ENCODE measurements at regions not wholly inside any gene's neighbourhood (a gene's known extent, or its start where the extent isn't known, plus 50 kb on each side); places are given as distances from the start of the nearest gene placed in this dataset.
"Not testable (repeated sequence)": the region's sequence is repeated elsewhere in the genome, so short reads cannot be mapped to it uniquely, and the experiment has no call there.

- no peaks in the 10 kb centered on the region for H3K36me3 Mint-ChIP-seq (ENCODE audit: low read depth)
- H3K4me3 Mint-ChIP-seq, result peak overlapping the region in 1 of 3 experiments; percentile 18
- H3K27ac Mint-ChIP-seq, result peak overlapping the region in 2 of 3 experiments; percentile 82 to 96
- H3K9me3 Mint-ChIP-seq, result no peaks in the 10 kb centered on the region
- TF ChIP-seq CTCF (IDR thresholded peaks at IDR 0.05; ENCODE audit: unreplicated experiment in 3 of 3), result peak; percentile 75 to 79 (median 75)
- peaks cover 52% of the 10 kb centered on the region for H3K4me1 Mint-ChIP-seq
- peaks cover 22% of the 10 kb centered on the region for H3K27me3 Mint-ChIP-seq (ENCODE audit: low read depth)
These were observed 637.3 kb downstream of the MATN1 start for GRCh38 chr1:30085811-30086770.

GRCh38 chr1:30084909-30085571 lies 638.3 kb downstream of the MATN1 start:
- peaks cover 52% of the 10 kb centered on the region for H3K4me1 Mint-ChIP-seq
- no peaks in the 10 kb centered on the region for H3K36me3 Mint-ChIP-seq (ENCODE audit: low read depth)
- no peak overlapping the region for H3K4me3 Mint-ChIP-seq
- H3K9me3 Mint-ChIP-seq, result no peaks in the 10 kb centered on the region
- no peak for TF ChIP-seq CTCF (IDR thresholded peaks at IDR 0.05; ENCODE audit: unreplicated experiment in 3 of 3)
- H3K27me3 Mint-ChIP-seq (ENCODE audit: low read depth), result peaks cover 16% of the 10 kb centered on the region
- peak overlapping the region in 2 of 3 experiments; percentile 58 to 96 for H3K27ac Mint-ChIP-seq

- H3K4me1 Mint-ChIP-seq, result peaks cover 43% of the 10 kb centered on the region
- no peak for TF ChIP-seq CTCF (IDR thresholded peaks at IDR 0.05; ENCODE audit: unreplicated experiment in 3 of 3)
- peak overlapping the region in 2 of 3 experiments; percentile 43 to 56 for H3K4me3 Mint-ChIP-seq
- H3K36me3 Mint-ChIP-seq (ENCODE audit: low read depth), result no peaks in the 10 kb centered on the region
- H3K9me3 Mint-ChIP-seq, result no peaks in the 10 kb centered on the region
- peak overlapping the region; percentile 75 to 97 (median 96) for H3K27ac Mint-ChIP-seq
- H3K27me3 Mint-ChIP-seq (ENCODE audit: low read depth), result peaks cover 11% of the 10 kb centered on the region
These were observed 639.5 kb downstream of the MATN1 start for GRCh38 chr1:30083800-30084464.

DNA sequence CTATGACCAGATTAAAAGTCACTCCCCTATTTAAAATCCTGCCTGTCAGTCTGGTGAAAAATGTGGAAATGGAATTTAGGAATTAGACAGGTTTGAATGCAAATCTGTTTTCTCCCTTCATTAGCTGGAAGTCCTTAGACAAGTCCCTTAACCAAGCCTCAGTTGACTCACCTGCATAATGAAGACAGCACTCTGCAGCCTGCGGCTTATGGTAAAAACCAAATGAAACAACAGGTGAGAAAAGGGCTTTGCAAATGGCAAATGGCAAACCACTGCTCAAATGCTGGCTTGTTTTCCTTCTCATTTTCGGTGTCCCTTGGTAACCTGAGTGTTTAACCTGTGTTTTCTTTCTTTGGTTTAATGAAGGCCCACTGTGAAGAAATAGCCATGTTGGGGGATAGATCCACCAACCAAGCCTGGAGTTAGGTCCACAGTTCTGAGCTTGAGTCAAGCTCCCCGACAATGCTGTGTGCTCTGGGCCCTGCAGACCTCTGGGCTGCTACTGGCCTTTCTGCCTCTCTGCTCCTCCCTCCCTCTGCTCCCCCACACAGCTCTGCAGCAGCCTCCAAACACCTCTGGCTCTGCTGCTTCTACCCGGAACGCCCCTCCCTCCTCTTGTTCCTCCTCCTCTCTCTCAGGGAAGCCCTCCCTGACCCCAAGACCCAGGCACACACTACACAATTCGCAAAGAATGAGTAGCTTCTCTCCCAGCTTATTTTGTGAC lies 641.8 kb downstream of the MATN1 start:
- no peak for TF ChIP-seq CTCF (IDR thresholded peaks at IDR 0.05; ENCODE audit: unreplicated experiment in 3 of 3)
- peaks cover 4% of the 10 kb centered on the region for H3K27me3 Mint-ChIP-seq (ENCODE audit: low read depth)

DNA sequence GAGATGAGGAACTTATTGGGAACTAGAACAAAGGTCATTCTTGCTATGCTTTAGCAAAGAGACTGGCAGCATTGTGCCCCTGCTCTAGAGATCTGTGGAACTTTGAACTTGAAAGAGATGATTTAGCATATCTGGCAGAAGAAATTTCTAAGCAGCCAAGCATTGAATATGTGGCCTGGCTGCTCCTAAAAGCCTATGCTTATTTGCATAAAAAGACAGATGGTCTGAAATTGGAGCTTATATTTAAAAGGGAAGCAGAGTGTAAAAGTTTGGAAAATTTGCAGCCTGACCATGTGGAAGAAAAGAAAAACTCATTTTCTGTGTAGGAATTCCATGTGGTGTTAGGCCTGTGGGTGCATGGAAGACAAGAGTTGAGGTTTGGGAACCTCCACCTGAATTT lies 647.5 kb downstream of the MATN1 start:
- not testable (repeated sequence) for H3K36me3 Mint-ChIP-seq (ENCODE audit: low read depth); H3K4me1 Mint-ChIP-seq; H3K27me3 Mint-ChIP-seq (ENCODE audit: low read depth); H3K27ac Mint-ChIP-seq; H3K4me3 Mint-ChIP-seq
- H3K9me3 Mint-ChIP-seq, result peaks cover 14% of the 10 kb centered on the region

More for the DNA sequence above, 641.8 kb downstream of the MATN1 start:
- H3K36me3 Mint-ChIP-seq (ENCODE audit: low read depth), result no peaks in the 10 kb centered on the region
- H3K27ac Mint-ChIP-seq, result peak overlapping the region in 1 of 3 experiments; percentile 15
- H3K4me3 Mint-ChIP-seq, result no peak overlapping the region
- peaks cover 3% of the 10 kb centered on the region for H3K9me3 Mint-ChIP-seq
- H3K4me1 Mint-ChIP-seq, result peaks cover 31% of the 10 kb centered on the region
